ENCODE measurements at regions not wholly inside any gene's neighbourhood (a gene's known extent, or its start where the extent isn't known, plus 50 kb on each side); places are given as distances from the start of the nearest gene placed in this dataset.

GRCh38 chr9:80251778-80252177 is 680.0 kb downstream of the TLE4 start:
- no peak for TF ChIP-seq CTCF (IDR thresholded peaks at IDR 0.05; ENCODE audit: partially characterized antibody, unreplicated experiment)
- H3K27me3 Mint-ChIP-seq (ENCODE audit: unreplicated experiment), result no peaks in the 10 kb centered on the region
- no peaks in the 10 kb centered on the region for H3K4me1 Mint-ChIP-seq (ENCODE audit: low read depth, unreplicated experiment)
- no peaks in the 10 kb centered on the region for H3K9me3 Mint-ChIP-seq (ENCODE audit: unreplicated experiment)
- H3K27ac Mint-ChIP-seq (ENCODE audit: unreplicated experiment), result no peak overlapping the region
- DNase-seq, result no peak
- peaks cover 5% of the 10 kb centered on the region for H3K36me3 Mint-ChIP-seq (ENCODE audit: unreplicated experiment)
- no peak overlapping the region for H3K4me3 Mint-ChIP-seq (ENCODE audit: unreplicated experiment)

GRCh38 chr9:80242022-80242421 is 670.3 kb downstream of the TLE4 start:
- Mint-ChIP-seq H3K36me3 (ENCODE audit: unreplicated experiment) (peaks cover 4% of the 10 kb centered on the region), H3K4me3 (ENCODE audit: unreplicated experiment) (no peak overlapping the region), H3K27ac (ENCODE audit: unreplicated experiment) (no peak overlapping the region), H3K27me3 (ENCODE audit: unreplicated experiment) (no peaks in the 10 kb centered on the region), H3K9me3 (ENCODE audit: unreplicated experiment) (no peaks in the 10 kb centered on the region), H3K4me1 (ENCODE audit: low read depth, unreplicated experiment) (no peaks in the 10 kb centered on the region)
- TF ChIP-seq CTCF (IDR thresholded peaks at IDR 0.05; ENCODE audit: partially characterized antibody, unreplicated experiment), result no peak
- no peak for DNase-seq

GRCh38 chr9:80235752-80236151 is 664.0 kb downstream of the TLE4 start:
- H3K9me3 Mint-ChIP-seq (ENCODE audit: unreplicated experiment), result no peaks in the 10 kb centered on the region
- no peak overlapping the region for H3K27ac Mint-ChIP-seq (ENCODE audit: unreplicated experiment)
- no peak for TF ChIP-seq CTCF (IDR thresholded peaks at IDR 0.05; ENCODE audit: partially characterized antibody, unreplicated experiment)
- DNase-seq, result no peak
- no peak overlapping the region for H3K4me3 Mint-ChIP-seq (ENCODE audit: unreplicated experiment)
- H3K27me3 Mint-ChIP-seq (ENCODE audit: unreplicated experiment), result no peaks in the 10 kb centered on the region
- no peaks in the 10 kb centered on the region for H3K36me3 Mint-ChIP-seq (ENCODE audit: unreplicated experiment)
- no peaks in the 10 kb centered on the region for H3K4me1 Mint-ChIP-seq (ENCODE audit: low read depth, unreplicated experiment)

GRCh38 chr9:80233906-80234305 is 662.1 kb downstream of the TLE4 start:
- no peaks in the 10 kb centered on the region for H3K4me1 Mint-ChIP-seq (ENCODE audit: low read depth, unreplicated experiment)

More at GRCh38 chr9:80233906-80234305, 662.1 kb downstream of the TLE4 start:
- no peaks in the 10 kb centered on the region for H3K36me3 Mint-ChIP-seq (ENCODE audit: unreplicated experiment)
- no peak for DNase-seq
- no peak overlapping the region for H3K27ac Mint-ChIP-seq (ENCODE audit: unreplicated experiment)
- H3K4me3 Mint-ChIP-seq (ENCODE audit: unreplicated experiment), result no peak overlapping the region
- H3K27me3 Mint-ChIP-seq (ENCODE audit: unreplicated experiment), result peaks cover 4% of the 10 kb centered on the region
- no peaks in the 10 kb centered on the region for H3K9me3 Mint-ChIP-seq (ENCODE audit: unreplicated experiment)
- TF ChIP-seq CTCF (IDR thresholded peaks at IDR 0.05; ENCODE audit: partially characterized antibody, unreplicated experiment), result no peak
